Midbrain (tissue), 1 donor: ENCODE measurements at regions not wholly inside any gene's neighbourhood (a gene's known extent, or its start where the extent isn't known, plus 50 kb on each side); places are given as distances from the start of the nearest gene placed in this dataset.

Source experiments
- DNase-seq: peaks from one replicate; lab custom pipeline; 2025; lab: John Stamatoyannopoulos, UW

GRCh38 chr5:61737301-61737963 lies 405.4 kb downstream of the ZSWIM6 start:
- no peak for DNase-seq

- DNase-seq, result no peak
Measured at GRCh38 chr5:61737964-61738340, 405.9 kb downstream of the ZSWIM6 start.

- DNase-seq, result no peak
Measured at GRCh38 chr5:61738446-61738845, 406.4 kb downstream of the ZSWIM6 start.

GRCh38 chr5:61744690-61745619 lies 412.9 kb downstream of the ZSWIM6 start:
- DNase-seq, result no peak

GRCh38 chr5:61746831-61747575 lies 414.9 kb downstream of the ZSWIM6 start:
- DNase-seq, result no peak

GRCh38 chr5:61748121-61748520 lies 416.1 kb downstream of the ZSWIM6 start:
- no peak for DNase-seq

GRCh38 chr5:61748651-61749050 lies 416.6 kb downstream of the ZSWIM6 start:
- no peak for DNase-seq

GRCh38 chr5:61752588-61752987 lies 420.5 kb downstream of the ZSWIM6 start:
- DNase-seq, result no peak

GRCh38 chr5:61754792-61755191 lies 422.7 kb downstream of the ZSWIM6 start:
- DNase-seq, result no peak

- no peak for DNase-seq
Measured at GRCh38 chr5:61755726-61756222, 423.7 kb downstream of the ZSWIM6 start.

- DNase-seq, result no peak
Measured at GRCh38 chr5:61758711-61759110, 426.7 kb downstream of the ZSWIM6 start.

GRCh38 chr5:61765471-61765870 lies 433.4 kb downstream of the ZSWIM6 start:
- no peak for DNase-seq

GRCh38 chr5:61766141-61766540 lies 434.1 kb downstream of the ZSWIM6 start:
- DNase-seq, result no peak

- DNase-seq, result no peak
Measured at GRCh38 chr5:61767231-61768080, 435.4 kb downstream of the ZSWIM6 start.

GRCh38 chr5:61768692-61769281 lies 436.7 kb downstream of the ZSWIM6 start:
- no peak for DNase-seq

GRCh38 chr5:61771062-61771461 lies 439.0 kb downstream of the ZSWIM6 start:
- DNase-seq, result no peak

GRCh38 chr5:61771808-61772207 lies 439.8 kb downstream of the ZSWIM6 start:
- no peak for DNase-seq

GRCh38 chr5:61775901-61776300 lies 443.8 kb downstream of the ZSWIM6 start:
- no peak for DNase-seq

GRCh38 chr5:61777292-61777691 lies 445.2 kb downstream of the ZSWIM6 start:
- no peak for DNase-seq

- DNase-seq, result no peak
Measured at GRCh38 chr5:61779743-61780142, 447.7 kb downstream of the ZSWIM6 start.

GRCh38 chr5:61783481-61783880 lies 451.4 kb downstream of the ZSWIM6 start:
- DNase-seq, result no peak
